HCT116 (cell line): ENCODE measurements at regions not wholly inside any gene's neighbourhood (a gene's known extent, or its start where the extent isn't known, plus 50 kb on each side); places are given as distances from the start of the nearest gene placed in this dataset.

Source experiments
- ATAC-seq: fragments of 200-7000 bp; cut with Tn5 transposase; 2 replicates; pipeline ENCODE4 v1.9.1; 2020; ENCODE audit warnings: mild to moderate bottlenecking, moderate library complexity
- BruUV-seq: library from RNA; stranded (reverse); fragments of 400-500 nt; replicated peaks from 2 replicates; lab custom pipeline; 2021; lab: Mats Ljungman, UMichigan
- CTCF ChIA-PET: fragments of 300-600 bp; sonication (Branson Sonifier 250); formaldehyde crosslinking; loops from one replicate; lab custom pipeline; 2021; ENCODE audit warnings: antibody characterized with exemption; lab: Charles Lee
- POLR2A ChIA-PET: fragments of 300-600, 350-600 bp; sonication (Branson Sonifier 250); formaldehyde crosslinking; loops from one replicate; lab custom pipeline; 2021; ENCODE audit warnings: antibody characterized with exemption; lab: Charles Lee
- RAD21 ChIA-PET, 2 experiments: fragments of 300-600 bp; sonication (Branson Sonifier 250); formaldehyde crosslinking; loops; one replicate each; lab custom pipeline; 2023; ENCODE audit warnings: low total read pairs in 2 of 2; ENCODE audit not compliant: uncharacterized antibody in 2 of 2, unreplicated experiment in 2 of 2, low non-redundant PET in 1 of 2; lab: Charles Lee
- DNase-seq: peaks from one replicate; pipeline ENCODE4 v3.0.0-alpha.2; 2010; ENCODE audit warnings: low read depth, low spot score
- H2AFZ ChIP-seq: fragments of 200-600 bp; shearing (Covaris generic), sonication (generic); 2 replicates; pipeline ENCODE4 v1.6.1; 2017; ENCODE audit warnings: low read depth, mixed run types, mixed read lengths, antibody characterized with exemption, low read length; ENCODE audit not compliant: poor library complexity, severe bottlenecking
- H3K27ac ChIP-seq: 2 replicates; pipeline ENCODE4 v1.5.1; 2012; ENCODE audit warnings: low read depth, low read length
- H3K27me3 ChIP-seq: fragments of 200-600 bp; sonication (generic); 2 replicates; pipeline ENCODE4 v1.6.1; 2016; ENCODE audit warnings: mixed run types, low read length, mixed read lengths; ENCODE audit not compliant: insufficient read depth
- H3K36me3 ChIP-seq, 2 experiments: fragments of 200-500 bp in 1 of 2; fragments of 200-600 bp in 1 of 2; sonication (Bioruptor generic) in 1 of 2; sonication (generic) in 1 of 2; 2 replicates each; pipeline versions ENCODE4 v1.5.1 to v1.6.1; 2014 to 2016; ENCODE audit warnings: low read length in 2 of 2, inconsistent platforms in 1 of 2, mixed read lengths in 1 of 2, mixed run types in 1 of 2; ENCODE audit not compliant: insufficient read depth in 2 of 2, control insufficient read depth in 1 of 2
- H3K4me1 ChIP-seq, 2 experiments: fragments of 200-600 bp in 1 of 2; sonication (generic) in 1 of 2; 2 replicates each; pipeline versions ENCODE4 v1.5.1 to v1.6.1; 2012 to 2017; ENCODE audit warnings: low read length in 2 of 2, inconsistent platforms in 1 of 2, mild to moderate bottlenecking in 1 of 2, mixed read lengths in 1 of 2, mixed run types in 1 of 2, moderate library complexity in 1 of 2; ENCODE audit not compliant: insufficient read depth in 2 of 2, control insufficient read depth in 1 of 2
- H3K4me2 ChIP-seq: fragments of 200-600 bp; sonication (generic); 2 replicates; pipeline ENCODE4 v1.6.1; 2017; ENCODE audit warnings: mixed run types, low read length, mixed read lengths
- H3K4me3 ChIP-seq, 2 experiments: fragments of 200-600 bp in 1 of 2; sonication (generic) in 1 of 2; replicated peaks in 1 of 2; 2 replicates each; pipeline ENCODE4 v1.5.1; 2011 to 2016; ENCODE audit warnings: low read length in 2 of 2, control low read depth in 1 of 2, low read depth in 1 of 2, mild to moderate bottlenecking in 1 of 2, mixed read lengths in 1 of 2, mixed run types in 1 of 2
- H3K79me2 ChIP-seq: fragments of 200-600 bp; sonication (generic); 2 replicates; pipeline ENCODE4 v1.6.1; 2017; ENCODE audit warnings: mild to moderate bottlenecking, mixed run types, low read length, moderate library complexity, mixed read lengths; ENCODE audit not compliant: insufficient read depth
- H3K9ac ChIP-seq: fragments of 200-600 bp; sonication (generic); 2 replicates; pipeline ENCODE4 v1.6.1; 2016; ENCODE audit warnings: low read length, mixed read lengths
- H3K9me2 ChIP-seq: fragments of 200-600 bp; sonication (generic), shearing (Covaris generic); 2 replicates; pipeline ENCODE4 v1.6.1; 2017; ENCODE audit warnings: mixed run types, mild to moderate bottlenecking, moderate library complexity; ENCODE audit not compliant: insufficient read depth
- H3K9me3 ChIP-seq, 2 experiments: fragments of 200-500 bp in 1 of 2; fragments of 200-600 bp in 1 of 2; sonication (Bioruptor generic) in 1 of 2; sonication (generic) in 1 of 2; 2 replicates each; pipeline ENCODE4 v1.6.1; 2014 to 2017; ENCODE audit warnings: low read length in 2 of 2, mixed read lengths in 2 of 2, inconsistent platforms in 1 of 2, low read depth in 1 of 2, mild to moderate bottlenecking in 1 of 2, mixed run types in 1 of 2, moderate library complexity in 1 of 2; ENCODE audit not compliant: control insufficient read depth in 1 of 2, insufficient read depth in 1 of 2
- H4K20me1 ChIP-seq: fragments of 200-600 bp; sonication (generic), shearing (Covaris generic); 2 replicates; pipeline ENCODE4 v1.6.1; 2017; ENCODE audit warnings: mixed run types, mild to moderate bottlenecking, moderate library complexity; ENCODE audit not compliant: insufficient read depth
- ATF3 ChIP-seq: IDR thresholded peaks from 2 replicates; pipeline ENCODE4 v1.6.1; 2012
- CBX3 ChIP-seq: IDR thresholded peaks from 2 replicates; pipeline ENCODE4 v1.6.1; 2012; ENCODE audit warnings: low read depth
- CEBPB ChIP-seq: IDR thresholded peaks from 2 replicates; pipeline ENCODE4 v1.6.1; 2012; ENCODE audit warnings: low read depth
- CTCF ChIP-seq, 3 experiments: fragments of 200-600 bp in 1 of 3; sonication (generic) in 1 of 3; IDR thresholded peaks in 2 of 3; conservative IDR thresholded peaks in 1 of 3; 2 replicates each; pipeline ENCODE4 v1.5.1; 2012 to 2017; ENCODE audit warnings: low read depth in 2 of 3, low read length in 2 of 3, antibody characterized with exemption in 1 of 3, borderline replicate concordance in 1 of 3, control low read depth in 1 of 3, mild to moderate bottlenecking in 1 of 3, mixed read lengths in 1 of 3, mixed run types in 1 of 3, moderate library complexity in 1 of 3; ENCODE audit not compliant: insufficient read depth in 1 of 3
- EZH2 ChIP-seq: fragments of 200-600 bp; sonication (generic); IDR thresholded peaks from 2 replicates; pipeline ENCODE4 v1.6.1; 2017; ENCODE audit warnings: antibody characterized with exemption, mixed run types
- MAX ChIP-seq: IDR thresholded peaks from 2 replicates; pipeline ENCODE4 v1.6.1; 2012
- SIN3A ChIP-seq: IDR thresholded peaks from 2 replicates; pipeline ENCODE4 v1.6.1; 2012; ENCODE audit warnings: low read depth
- SP1 ChIP-seq: IDR thresholded peaks from 2 replicates; pipeline ENCODE4 v1.6.1; 2012; ENCODE audit warnings: low read depth
- ZBTB33 ChIP-seq: IDR thresholded peaks from 2 replicates; pipeline ENCODE4 v1.6.1; 2011; ENCODE audit warnings: mild to moderate bottlenecking, low read length, moderate library complexity; ENCODE audit not compliant: insufficient replicate concordance; ENCODE audit errors: extremely low read depth
- ZNF274 ChIP-seq: fragments of 200-500 bp; sonication (Bioruptor generic); IDR thresholded peaks from 2 replicates; pipeline ENCODE4 v1.6.1; 2014; ENCODE audit warnings: mild to moderate bottlenecking, low read depth, low read length, inconsistent platforms
- intact Hi-C: fragments of 100-400 bp; cut with micrococcal nuclease; formaldehyde crosslinking; loops from 2 replicates; pipeline ENCODE4 v1.10.0; 2022

- RAD21 ChIA-PET, result no interaction called here
Measured at GRCh38 chr3:177703788-177704187, 506.5 kb upstream of the TBL1XR1 start.

More at GRCh38 chr3:177703788-177704187, 506.5 kb upstream of the TBL1XR1 start:
- Histone ChIP-seq H3K4me2 (no peak overlapping the region), H3K4me1 (no peaks in the 10 kb centered on the region), H3K27ac (no peak overlapping the region), H3K4me3 (no peak overlapping the region), H3K9me3 (no peaks in the 10 kb centered on the region), H2AFZ (no peak overlapping the region), H4K20me1 (no peaks in the 10 kb centered on the region), H3K9me2 (no peaks in the 10 kb centered on the region), H3K79me2 (no peaks in the 10 kb centered on the region), H3K9ac (no peak overlapping the region), H3K36me3 (no peaks in the 10 kb centered on the region), H3K27me3 (no peaks in the 10 kb centered on the region)
- TF ChIP-seq ATF3, result no peak
- no peak for TF ChIP-seq CBX3
- TF ChIP-seq ZNF274, result no peak
- TF ChIP-seq SIN3A, result no peak
- no peak for TF ChIP-seq CTCF (IDR thresholded peaks at IDR 0.05 in 2 of 3, conservative IDR thresholded peaks at IDR 0.05 in 1 of 3; ENCODE audit: borderline replicate concordance in 1 of 3, insufficient read depth in 1 of 3, low read depth in 2 of 3, low read length in 2 of 3)
- no peak for TF ChIP-seq MAX
- TF ChIP-seq SP1, result no peak
- no peak for TF ChIP-seq CEBPB
- no peak for TF ChIP-seq EZH2
- TF ChIP-seq ZBTB33, result no peak
- CTCF ChIA-PET, result no interaction called here
- DNase-seq (no peak), ATAC-seq (no peak)
- intact Hi-C loops, result no loop called here
- BruUV-seq, result no TSS peak
- POLR2A ChIA-PET, result no interaction called here
